Breast epithelium (tissue), 4 donors: ENCODE measurements at regions not wholly inside any gene's neighbourhood (a gene's known extent, or its start where the extent isn't known, plus 50 kb on each side); places are given as distances from the start of the nearest gene placed in this dataset.

Experiments
- DNase-seq, 2 donors: peaks; one replicate each; pipeline ENCODE4 v3.0.0-alpha.2; 2019; ENCODE audit warnings: low spot score in 2 of 2
- H3K27ac ChIP-seq, 2 donors: fragments of 200-600 bp; sonication (generic) in 1 of 2; one replicate each; pipeline ENCODE4 v1.5.1; 2016 to 2019; ENCODE audit warnings: mild to moderate bottlenecking in 1 of 2
- H3K27me3 ChIP-seq, 2 donors: fragments of 200-600 bp; sonication (generic) in 1 of 2; one replicate each; pipeline versions ENCODE4 v1.5.1 to v1.6.0; 2017 to 2019; ENCODE audit warnings: control low read depth in 1 of 2, mild to moderate bottlenecking in 1 of 2
- H3K36me3 ChIP-seq: fragments of 200-600 bp; one replicate; pipeline ENCODE4 v1.5.1; 2019
- H3K4me1 ChIP-seq, 2 donors: fragments of 200-600 bp; sonication (generic); one replicate each; pipeline ENCODE4 v1.5.1; 2016 to 2019; ENCODE audit warnings: control low read depth in 1 of 2
- H3K4me3 ChIP-seq, 3 donors: fragments of 200-600 bp; sonication (generic); 1 replicate in 2 of 3; 2 replicates in 1 of 3; pipeline ENCODE4 v1.5.1; 2016 to 2019; ENCODE audit warnings: mild to moderate bottlenecking in 3 of 3, moderate library complexity in 2 of 3
- H3K9me3 ChIP-seq, 2 donors: fragments of 200-600 bp; sonication (generic) in 1 of 2; one replicate each; pipeline ENCODE4 v1.5.1; 2016 to 2019; ENCODE audit warnings: control low read depth in 1 of 2
- POLR2A ChIP-seq: fragments of 450-650 bp; IDR thresholded peaks from one replicate; pipeline ENCODE4 v1.6.1; 2016; ENCODE audit warnings: antibody characterized with exemption, mild to moderate bottlenecking, moderate library complexity
- POLR2AphosphoS5 ChIP-seq, 3 donors: sonication (generic); formaldehyde crosslinking; IDR thresholded peaks; one replicate each; pipeline ENCODE4 v1.6.1; 2017; ENCODE audit warnings: antibody characterized with exemption in 3 of 3
- intact Hi-C: fragments of 100-400 bp; cut with DNase I; formaldehyde crosslinking; loops from one replicate; pipeline ENCODE4 v1.15.1; 2023; ENCODE audit warnings: low total_unique reads
- TF ChIP-seq, protein P1 (sequence below), 3 donors: fragments of 450-650 bp; IDR thresholded peaks; one replicate each; pipeline ENCODE4 v1.5.1; 2016 to 2017; ENCODE audit warnings: antibody characterized with exemption in 3 of 3, mild to moderate bottlenecking in 3 of 3, moderate library complexity in 3 of 3

DNA sequence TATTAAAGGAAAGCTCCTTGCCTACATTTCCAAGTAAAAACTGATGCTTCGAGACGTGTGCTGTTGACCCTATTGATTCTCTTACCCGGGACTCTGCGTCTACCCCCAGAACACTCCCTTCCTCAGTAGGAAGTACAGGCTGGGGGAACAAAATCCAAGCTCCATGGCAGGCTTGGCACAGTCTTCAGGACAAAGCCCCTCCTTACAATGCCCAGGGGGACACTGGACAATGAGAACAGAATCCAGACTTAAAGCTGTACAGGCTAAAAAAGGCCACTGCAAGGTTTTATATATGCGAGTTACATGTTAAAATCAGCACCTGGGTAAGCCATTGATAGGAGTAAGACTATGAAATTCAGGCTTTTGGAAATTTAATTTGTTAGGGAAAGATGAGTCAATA is 250.6 kb upstream of the DAPK1 start:
- Histone ChIP-seq H3K27me3 (no peaks in the 10 kb centered on the region), H3K9me3 (peaks cover 0 to 6% of the 10 kb centered on the region in 2 donors), H3K27ac (no peak overlapping the region), H3K36me3 (no peaks in the 10 kb centered on the region), H3K4me1 (no peaks in the 10 kb centered on the region), H3K4me3 (no peak overlapping the region)
- intact Hi-C loops = loop anchor here (5.0 kb wide), 1 partner anchor 1755 kb away; no protein-coding TSS in a partner anchor
- no peak for TF ChIP-seq POLR2AphosphoS5 (IDR thresholded peaks at IDR 0.05)
- no peak for TF ChIP-seq POLR2A
- TF ChIP-seq, protein P1, sequence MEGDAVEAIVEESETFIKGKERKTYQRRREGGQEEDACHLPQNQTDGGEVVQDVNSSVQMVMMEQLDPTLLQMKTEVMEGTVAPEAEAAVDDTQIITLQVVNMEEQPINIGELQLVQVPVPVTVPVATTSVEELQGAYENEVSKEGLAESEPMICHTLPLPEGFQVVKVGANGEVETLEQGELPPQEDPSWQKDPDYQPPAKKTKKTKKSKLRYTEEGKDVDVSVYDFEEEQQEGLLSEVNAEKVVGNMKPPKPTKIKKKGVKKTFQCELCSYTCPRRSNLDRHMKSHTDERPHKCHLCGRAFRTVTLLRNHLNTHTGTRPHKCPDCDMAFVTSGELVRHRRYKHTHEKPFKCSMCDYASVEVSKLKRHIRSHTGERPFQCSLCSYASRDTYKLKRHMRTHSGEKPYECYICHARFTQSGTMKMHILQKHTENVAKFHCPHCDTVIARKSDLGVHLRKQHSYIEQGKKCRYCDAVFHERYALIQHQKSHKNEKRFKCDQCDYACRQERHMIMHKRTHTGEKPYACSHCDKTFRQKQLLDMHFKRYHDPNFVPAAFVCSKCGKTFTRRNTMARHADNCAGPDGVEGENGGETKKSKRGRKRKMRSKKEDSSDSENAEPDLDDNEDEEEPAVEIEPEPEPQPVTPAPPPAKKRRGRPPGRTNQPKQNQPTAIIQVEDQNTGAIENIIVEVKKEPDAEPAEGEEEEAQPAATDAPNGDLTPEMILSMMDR (IDR thresholded peaks at IDR 0.05) = no peak
- DNase-seq = no peak

DNA sequence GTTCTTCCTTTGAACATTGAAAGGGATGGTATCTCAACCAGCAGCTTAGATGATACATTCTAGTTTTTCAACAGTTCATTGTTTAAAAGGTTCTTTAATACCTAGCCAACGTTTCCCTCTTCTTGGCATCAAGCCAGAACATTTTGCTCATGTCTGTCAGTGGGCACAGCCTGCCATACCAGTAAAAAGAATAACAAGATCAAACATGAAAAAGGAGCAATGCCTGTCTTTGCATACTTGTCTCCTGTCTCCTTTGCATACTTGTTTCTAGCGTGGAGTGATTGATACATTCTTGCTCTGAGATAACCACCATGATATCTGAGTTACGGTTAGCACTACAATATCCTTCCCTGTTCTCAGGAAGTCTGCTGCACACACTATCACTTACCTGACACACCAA is 248.6 kb upstream of the DAPK1 start:
- intact Hi-C loops = loop anchor here (5.0 kb wide), 1 partner anchor 1753 kb away; no protein-coding TSS in a partner anchor
- no peaks in the 10 kb centered on the region for H3K36me3 ChIP-seq
- peak overlapping the region; percentile 32 to 68 for H3K27ac ChIP-seq
- no peak overlapping the region for H3K4me3 ChIP-seq
- no peaks in the 10 kb centered on the region for H3K9me3 ChIP-seq
- no peaks in the 10 kb centered on the region for H3K4me1 ChIP-seq
- DNase-seq = peak in 1 of 2 donors; percentile 66
- no peaks in the 10 kb centered on the region for H3K27me3 ChIP-seq
- TF ChIP-seq POLR2A (no peak), POLR2AphosphoS5 (IDR thresholded peaks at IDR 0.05) (no peak)
- TF ChIP-seq, protein P1 (IDR thresholded peaks at IDR 0.05) = no peak

- Histone ChIP-seq H3K9me3 (no peaks in the 10 kb centered on the region), H3K36me3 (no peaks in the 10 kb centered on the region), H3K4me1 (no peaks in the 10 kb centered on the region), H3K27me3 (no peaks in the 10 kb centered on the region), H3K27ac (peak overlapping the region; percentile 48 to 68), H3K4me3 (no peak overlapping the region)
- TF ChIP-seq, protein P1 (IDR thresholded peaks at IDR 0.05) = no peak
- TF ChIP-seq POLR2AphosphoS5 (IDR thresholded peaks at IDR 0.05) (no peak), POLR2A (no peak)
- intact Hi-C loops = no loop called here
- DNase-seq = no peak
Observed at GRCh38 chr9:87250205-87250604, 247.5 kb upstream of the DAPK1 start.

DNA sequence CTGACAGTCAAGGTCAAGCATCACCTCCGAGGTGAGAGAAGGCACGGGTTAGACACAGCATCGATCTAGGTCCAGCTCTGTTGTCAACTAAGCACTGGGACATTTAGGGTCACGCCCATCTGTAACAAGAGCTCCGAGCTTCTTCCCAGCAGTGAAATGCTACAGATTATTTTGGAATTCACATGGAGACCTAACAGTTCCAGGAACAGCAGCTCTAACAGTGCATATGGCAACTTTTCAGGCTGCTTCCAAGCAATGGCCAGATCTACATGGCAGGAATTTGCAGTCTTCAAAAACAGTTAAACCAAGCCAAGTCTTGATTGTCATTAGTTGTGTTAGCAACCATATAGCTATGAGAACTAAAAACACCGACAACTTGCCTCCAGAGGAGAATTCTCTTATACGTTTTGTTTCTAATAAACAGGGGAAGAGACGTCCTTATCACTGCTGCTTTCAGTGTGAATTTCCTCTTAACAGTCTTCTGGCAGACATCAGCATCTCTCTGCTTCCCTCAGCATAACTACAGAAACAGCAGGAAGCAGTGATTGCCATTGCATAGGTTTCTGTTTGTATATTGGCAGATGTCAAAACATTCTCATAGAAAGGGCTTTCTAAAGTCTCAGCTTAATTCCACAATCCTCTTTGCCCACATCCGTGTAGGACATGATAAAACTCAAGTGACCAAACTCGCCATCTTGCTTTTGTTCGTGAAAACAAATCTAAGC is 242.1 kb upstream of the DAPK1 start:
- no peak for TF ChIP-seq POLR2AphosphoS5 (IDR thresholded peaks at IDR 0.05)
- TF ChIP-seq, protein P1 (IDR thresholded peaks at IDR 0.05) = no peak
- no peak for TF ChIP-seq POLR2A
- intact Hi-C loops = no loop called here
- no peaks in the 10 kb centered on the region for H3K27me3 ChIP-seq
- peak overlapping the region; percentile 20 to 22 for H3K27ac ChIP-seq
- no peak for DNase-seq
- no peaks in the 10 kb centered on the region for H3K9me3 ChIP-seq
- no peaks in the 10 kb centered on the region for H3K36me3 ChIP-seq
- no peak overlapping the region for H3K4me3 ChIP-seq
- no peaks in the 10 kb centered on the region for H3K4me1 ChIP-seq

GRCh38 chr9:87256973-87257372 is 240.7 kb upstream of the DAPK1 start:
- Histone ChIP-seq H3K27ac (peak overlapping the region; percentile 59 to 68), H3K4me3 (no peak overlapping the region), H3K4me1 (no peaks in the 10 kb centered on the region), H3K36me3 (no peaks in the 10 kb centered on the region), H3K27me3 (no peaks in the 10 kb centered on the region), H3K9me3 (no peaks in the 10 kb centered on the region)
- TF ChIP-seq POLR2A (no peak), POLR2AphosphoS5 (IDR thresholded peaks at IDR 0.05) (no peak)
- intact Hi-C loops = no loop called here
- DNase-seq = peak in 1 of 2 donors; percentile 30
